H4 (cell line): ENCODE measurements at regions not wholly inside any gene's neighbourhood (a gene's known extent, or its start where the extent isn't known, plus 50 kb on each side); places are given as distances from the start of the nearest gene placed in this dataset.

Experiments
- DNase-seq: peaks from one replicate; pipeline ENCODE4 v3.0.0-alpha.2; 2015; ENCODE audit warnings: low spot score

DNA sequence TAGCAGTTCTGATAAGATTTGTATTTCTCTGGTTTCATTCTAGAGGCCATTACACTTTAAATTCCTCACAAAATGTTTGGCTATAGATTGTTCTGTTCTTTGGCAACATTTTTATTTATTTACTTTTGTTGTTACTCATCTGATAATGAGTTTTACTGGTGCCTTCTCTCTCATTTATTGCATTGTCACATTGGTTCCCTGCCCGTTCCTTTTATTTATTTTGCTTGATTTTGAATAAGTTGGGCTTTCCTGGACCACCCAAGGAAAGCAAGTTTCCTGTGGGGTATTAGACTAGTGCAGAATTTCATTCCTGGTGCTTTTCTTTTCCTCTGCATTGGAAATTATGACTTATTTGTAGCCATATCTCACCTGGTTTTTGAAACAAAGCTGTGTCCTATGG is 232.0 kb downstream of the SOCS6 start:
- DNase-seq = no peak

DNA sequence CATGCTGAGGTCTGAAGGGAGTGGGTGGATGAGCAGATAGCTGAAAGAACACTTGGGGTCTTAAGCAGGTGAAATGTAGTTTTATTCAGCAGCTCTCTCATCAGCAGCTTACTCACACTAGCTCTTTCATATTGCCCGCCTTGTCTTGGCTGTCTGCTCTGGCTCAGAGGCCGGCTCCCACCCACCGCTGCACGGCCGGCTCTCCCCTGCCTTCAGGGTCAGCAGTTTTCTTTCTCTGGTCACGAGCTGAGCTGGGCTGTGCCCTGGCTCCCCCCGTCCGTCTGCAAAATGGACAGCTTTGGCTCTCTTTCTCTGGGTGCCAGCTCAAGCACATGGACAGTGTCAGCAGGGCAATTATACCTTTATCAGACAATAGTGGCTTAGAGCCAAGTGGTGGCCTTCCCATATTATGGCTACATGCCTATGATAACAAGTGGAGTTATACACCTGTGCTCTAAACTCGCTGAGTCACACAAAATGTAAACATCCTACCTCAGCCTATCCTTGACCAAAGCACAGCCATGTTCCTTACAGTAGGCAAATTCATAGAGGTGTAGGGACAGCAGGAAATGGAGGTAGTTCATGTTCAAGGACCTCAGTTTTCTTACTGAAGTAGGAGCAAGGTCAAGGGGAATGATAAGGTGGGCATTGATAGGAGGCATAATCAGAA is 224.8 kb downstream of the SOCS6 start:
- DNase-seq = no peak

DNA sequence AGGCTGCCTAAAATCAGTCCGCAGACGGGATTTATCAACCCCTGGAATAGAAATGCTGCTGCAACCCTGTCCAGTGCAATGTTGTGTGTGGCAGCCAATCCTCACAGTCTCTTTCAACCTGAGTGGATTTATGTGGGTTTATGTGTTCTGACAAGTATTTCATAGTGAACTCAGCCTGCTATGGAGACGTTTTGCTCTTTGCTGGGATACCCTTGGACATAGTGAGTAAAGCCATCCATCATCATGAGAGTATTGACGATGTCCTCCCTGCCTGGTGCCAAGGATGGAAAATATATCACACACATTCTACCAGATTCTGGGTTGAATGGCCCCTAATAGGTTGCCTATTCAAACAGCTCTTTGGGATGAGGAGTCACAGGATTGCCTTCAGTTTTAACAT is 219.1 kb downstream of the SOCS6 start:
- DNase-seq = no peak

- no peak for DNase-seq
These were observed 217.7 kb downstream of the SOCS6 start for GRCh38 chr18:70506511-70506910.

- DNase-seq = no peak
These were observed 214.2 kb downstream of the SOCS6 start for GRCh38 chr18:70503060-70503459.

- DNase-seq = no peak
These were observed 212.5 kb downstream of the SOCS6 start for GRCh38 chr18:70501358-70501757.

- no peak for DNase-seq
These were observed 211.9 kb downstream of the SOCS6 start for GRCh38 chr18:70500748-70501147.

DNA sequence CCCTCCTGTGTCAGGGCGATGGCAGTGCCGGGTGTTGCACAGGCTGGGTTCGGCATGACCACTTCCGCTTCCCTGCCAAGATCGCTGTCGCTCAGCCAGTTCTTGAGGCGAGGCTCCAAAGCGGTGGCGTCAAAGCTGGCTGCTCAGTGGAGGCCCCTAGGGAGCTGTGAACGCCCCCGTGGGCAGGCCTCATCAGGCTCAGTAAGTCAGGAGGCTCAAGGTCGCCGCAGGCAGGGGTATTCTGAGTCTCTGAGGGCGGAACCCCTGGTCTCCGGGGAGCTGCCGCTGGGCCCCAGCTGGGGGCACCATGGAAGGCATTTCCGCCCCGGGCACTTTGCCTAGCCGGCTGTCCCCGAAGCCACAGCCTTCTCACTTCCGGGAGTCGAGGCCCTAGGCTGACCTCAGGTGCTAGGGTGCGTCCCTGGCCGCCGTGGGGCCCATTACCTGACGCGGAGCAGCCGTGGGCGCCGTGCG is 210.4 kb downstream of the SOCS6 start:
- no peak for DNase-seq

GRCh38 chr18:70496353-70497294 is 207.8 kb downstream of the SOCS6 start:
- DNase-seq = no peak

DNA sequence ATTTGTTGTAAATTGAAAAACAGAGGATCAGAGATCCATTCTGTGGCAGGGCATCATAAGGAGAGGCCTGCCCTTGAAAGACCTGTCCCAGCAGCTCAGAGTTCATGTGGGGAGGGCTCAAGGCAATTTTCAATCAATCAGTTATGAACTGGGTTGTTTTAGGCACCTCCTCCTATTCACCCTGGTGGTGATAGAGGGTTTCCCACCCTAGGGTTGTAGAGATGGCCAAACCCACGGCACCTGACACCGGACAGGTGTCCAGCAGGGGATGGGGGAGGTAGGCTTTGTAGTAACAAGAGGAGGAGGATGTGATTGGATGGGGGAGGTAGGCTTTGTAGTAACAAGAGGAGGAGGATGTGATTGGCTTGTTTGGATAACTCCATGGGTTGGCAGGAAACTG is 205.7 kb downstream of the SOCS6 start:
- DNase-seq = no peak

DNA sequence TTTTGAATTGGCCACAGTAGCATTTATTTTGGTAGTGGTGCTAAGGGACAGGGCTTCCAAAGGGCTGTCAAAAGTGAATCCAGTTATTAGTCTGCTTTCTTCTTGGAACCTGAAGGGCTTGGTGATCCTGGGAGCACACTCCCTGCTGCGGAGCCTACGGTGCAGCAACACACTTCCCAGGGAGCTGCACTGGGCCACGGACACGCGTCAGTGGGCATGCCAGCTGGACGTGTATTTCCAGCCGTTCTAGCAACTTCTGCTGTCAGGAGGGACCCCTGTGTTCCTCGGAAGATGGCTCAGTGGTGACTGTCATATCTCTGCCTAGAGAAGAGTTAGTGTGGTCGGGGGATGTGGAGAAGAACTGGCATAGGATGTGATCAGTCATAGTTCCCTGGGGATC is 204.6 kb downstream of the SOCS6 start:
- no peak for DNase-seq

DNA sequence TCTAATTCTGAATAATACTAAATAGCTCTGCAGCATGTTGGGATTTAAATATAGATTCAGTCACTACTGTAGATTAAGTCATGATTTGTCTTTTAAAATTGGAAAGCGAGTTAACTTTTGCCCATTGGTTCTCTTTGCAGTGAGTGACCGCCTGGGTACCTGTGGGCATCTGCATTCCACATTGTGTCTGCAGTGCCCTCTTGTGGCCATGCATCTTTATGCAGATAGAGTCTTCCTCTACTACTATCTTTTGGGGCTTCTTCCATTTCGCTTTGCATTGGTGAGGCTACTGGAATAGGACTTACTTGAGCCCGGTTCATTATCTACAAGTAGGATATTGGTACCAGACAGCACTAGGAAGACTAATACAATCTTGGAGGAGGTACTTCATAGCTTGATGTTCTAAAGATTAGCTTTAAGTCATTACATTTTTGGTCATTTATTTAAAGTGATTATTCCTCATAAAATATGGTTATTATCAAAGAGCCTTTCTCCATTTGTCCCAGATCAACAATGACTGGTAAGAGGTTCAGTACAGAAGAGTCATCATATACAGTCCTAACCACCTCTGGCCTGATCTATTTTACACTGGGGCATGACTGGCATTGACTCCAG is 203.0 kb downstream of the SOCS6 start:
- DNase-seq = peak; percentile 71

DNA sequence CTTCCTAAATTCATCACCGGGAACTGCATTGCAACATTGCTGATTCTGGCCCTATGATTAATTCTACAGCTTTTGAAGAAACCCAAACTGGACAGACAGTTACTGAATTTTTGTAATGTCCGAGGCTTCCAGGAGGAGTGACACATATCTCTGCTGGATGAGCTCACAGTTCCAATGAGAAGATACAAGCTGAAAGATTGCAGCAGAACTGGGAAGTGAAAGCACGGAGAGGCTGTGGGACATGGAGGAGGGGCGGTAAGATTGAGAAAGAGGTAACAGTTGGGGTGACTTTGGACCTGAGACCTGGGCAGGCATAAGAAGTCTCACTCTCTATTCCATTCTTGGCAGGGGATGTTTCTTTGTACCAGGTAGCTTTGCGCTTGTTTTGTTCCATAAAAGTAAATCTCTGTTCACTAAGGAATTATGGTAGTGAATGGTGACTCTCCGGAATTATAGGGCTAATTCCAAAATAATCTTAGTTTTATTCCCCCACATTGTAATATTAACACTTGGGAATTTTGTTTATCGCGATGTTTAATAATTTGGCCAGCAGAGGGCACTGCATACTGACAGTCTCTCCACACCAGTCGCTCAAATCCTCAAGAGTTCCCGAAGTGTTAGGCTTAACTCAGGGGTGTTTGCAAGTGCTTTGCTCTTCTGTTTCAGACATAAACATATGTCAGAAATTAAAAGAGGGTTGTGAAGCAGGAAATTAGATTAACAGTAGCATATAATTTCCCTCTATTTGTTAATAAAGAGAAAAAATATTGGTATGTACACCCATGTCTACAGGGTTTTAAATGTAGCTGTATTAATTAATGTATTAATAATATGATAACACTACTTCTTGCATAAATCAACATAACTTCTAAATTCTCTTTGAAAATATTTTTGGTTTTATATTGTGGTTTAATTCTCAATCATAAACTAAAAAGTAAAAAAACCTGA is 201.4 kb downstream of the SOCS6 start:
- peak; percentile 63 for DNase-seq

GRCh38 chr18:70489571-70489970 is 200.7 kb downstream of the SOCS6 start:
- DNase-seq = no peak

DNA sequence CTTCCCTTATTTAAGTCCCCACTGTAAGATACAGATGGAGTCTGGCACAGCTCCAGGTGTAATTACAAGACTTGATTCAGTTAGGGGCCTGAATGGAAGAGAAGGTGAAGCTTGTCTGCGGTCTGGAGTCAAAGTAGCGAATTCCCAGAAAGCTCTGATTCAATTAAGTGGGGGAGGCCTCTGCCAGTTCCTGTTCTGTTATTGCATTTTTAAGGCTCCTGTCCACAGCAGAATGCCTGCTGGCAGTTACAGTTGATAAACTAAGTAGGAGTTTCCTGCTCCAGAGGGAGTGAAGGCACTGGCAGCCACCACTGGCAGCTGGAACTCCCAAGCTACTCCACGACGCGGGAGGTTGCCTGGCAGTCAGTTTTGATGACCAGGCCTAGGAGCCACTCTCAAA is 181.1 kb downstream of the SOCS6 start:
- peak; percentile 35 for DNase-seq

DNA sequence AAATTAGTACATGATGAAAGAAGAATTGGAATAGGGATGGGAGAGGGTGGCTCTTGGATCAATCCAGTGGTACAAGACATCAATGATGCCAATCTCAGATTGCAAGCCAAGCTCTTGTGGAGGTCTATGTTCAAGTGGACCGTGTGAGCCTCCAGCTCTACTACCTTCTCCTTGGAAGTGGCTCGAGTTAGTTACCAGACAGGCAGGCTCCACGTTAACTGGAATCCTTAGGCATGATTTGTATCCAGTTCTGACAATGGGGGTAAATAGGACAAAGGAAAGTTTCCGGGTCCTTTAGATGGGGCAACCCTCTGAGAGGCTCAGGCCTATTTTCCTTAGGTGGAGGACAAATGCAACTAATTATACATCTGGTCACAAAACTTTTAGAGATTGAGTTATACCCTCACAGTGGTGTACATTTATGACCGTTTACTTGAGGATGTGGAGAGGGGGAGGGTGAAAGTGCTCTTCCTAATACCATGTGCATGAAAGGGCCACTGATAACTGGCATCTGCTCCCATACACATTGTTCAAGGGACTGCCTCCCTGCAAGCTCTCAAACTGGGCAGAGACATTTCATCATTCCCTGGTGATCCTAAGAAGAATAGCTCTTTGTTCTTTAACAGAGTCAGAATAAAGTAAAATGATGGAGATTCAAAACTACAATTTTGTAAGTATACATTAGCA is 180.2 kb downstream of the SOCS6 start:
- DNase-seq = no peak

DNA sequence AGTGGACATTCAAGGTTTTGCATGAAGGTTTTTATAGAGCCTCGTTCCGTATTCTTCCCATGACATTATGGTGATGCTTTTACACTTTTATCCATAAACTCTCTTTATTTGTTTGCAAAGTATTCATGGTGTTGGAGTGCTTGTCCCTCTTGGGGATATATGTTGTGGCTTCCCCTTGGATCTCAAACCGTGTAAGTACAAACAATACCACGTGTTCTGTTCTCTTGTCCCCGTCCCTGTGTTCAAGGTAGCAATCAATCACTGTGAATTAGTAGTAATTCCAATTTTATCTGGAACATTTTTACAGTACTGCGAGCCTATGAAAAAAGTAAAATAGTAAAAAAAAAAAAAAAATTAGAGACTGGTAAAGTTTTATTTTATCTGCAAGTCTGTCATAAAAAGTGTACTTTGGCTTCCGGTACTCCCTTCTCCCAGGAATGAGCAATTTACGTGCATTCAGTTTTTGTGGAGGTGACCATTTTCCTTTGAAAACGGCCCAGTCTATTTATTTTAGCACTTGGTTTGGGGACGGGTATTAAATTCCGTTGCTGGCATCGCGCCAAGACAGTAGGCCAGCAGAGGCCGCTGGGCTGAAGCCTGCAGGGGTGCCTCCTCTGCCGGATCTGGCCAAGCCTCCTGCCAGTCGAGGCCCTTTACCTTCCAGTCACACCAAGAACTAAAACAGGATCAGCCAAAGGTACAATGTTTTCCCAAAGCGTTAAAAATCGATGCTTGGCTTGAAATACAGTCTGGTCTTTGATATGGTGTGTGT is 175.7 kb downstream of the SOCS6 start:
- DNase-seq = peak; percentile 66

- no peak for DNase-seq
These were observed 174.2 kb downstream of the SOCS6 start for GRCh38 chr18:70463085-70463484.

DNA sequence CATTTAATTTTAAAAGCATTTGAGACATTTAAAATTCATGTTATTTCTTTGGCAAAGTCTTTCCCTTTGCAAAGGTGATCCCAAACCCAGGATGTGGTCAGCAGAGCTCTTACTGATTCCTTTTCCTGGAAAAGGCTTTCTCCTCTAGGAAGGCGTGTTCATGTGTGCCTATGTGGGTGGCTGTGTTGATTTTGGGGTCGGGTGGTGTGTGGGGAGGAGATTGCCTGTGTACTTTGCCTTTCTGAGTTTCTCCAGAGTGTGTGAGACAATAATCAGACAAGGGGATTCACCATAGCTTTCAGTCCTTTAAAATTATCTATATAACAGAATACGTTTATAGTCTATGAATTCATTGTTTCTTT is 173.2 kb downstream of the SOCS6 start:
- peak; percentile 50 for DNase-seq
